ENCODE measurements at regions not wholly inside any gene's neighbourhood (a gene's known extent, or its start where the extent isn't known, plus 50 kb on each side); places are given as distances from the start of the nearest gene placed in this dataset.

DNA sequence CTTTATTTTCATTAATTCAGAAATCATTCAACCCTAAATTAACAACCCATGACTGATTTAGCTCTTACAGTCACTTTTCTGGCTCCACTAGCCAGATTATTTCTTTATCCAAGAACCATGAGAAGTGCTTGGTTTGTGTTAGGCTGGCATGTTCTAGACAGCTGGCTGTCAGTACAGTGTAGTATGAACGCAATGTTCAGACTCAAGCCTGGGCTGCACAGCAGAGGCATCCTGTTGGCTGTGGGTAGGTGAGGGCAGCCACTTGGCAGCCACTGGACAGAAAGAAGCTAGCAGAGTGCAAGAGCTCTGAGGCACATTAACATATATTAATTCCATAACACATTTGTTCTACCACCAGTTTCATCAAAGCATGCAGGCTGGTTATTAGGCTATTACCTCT lies 522.9 kb upstream of the FSHR start:
- DNase-seq = no peak
- Histone ChIP-seq H3K36me3 (no peaks in the 10 kb centered on the region), H3K27ac (no peak overlapping the region), H3K27me3 (no peaks in the 10 kb centered on the region), H3K4me1 (no peaks in the 10 kb centered on the region), H3K4me3 (replicated peaks in 1 of 3) (no peak overlapping the region), H3K9me3 (no peaks in the 10 kb centered on the region)
- intact Hi-C loops (cut with DNase I) = no loop called here
- WGBS, 2 donors = 74 to 82% methylated on average over 1 of the region's 1 CpG
- TF ChIP-seq POLR2A (IDR thresholded peaks at IDR 0.05) = no peak
- TF ChIP-seq, protein P1, sequence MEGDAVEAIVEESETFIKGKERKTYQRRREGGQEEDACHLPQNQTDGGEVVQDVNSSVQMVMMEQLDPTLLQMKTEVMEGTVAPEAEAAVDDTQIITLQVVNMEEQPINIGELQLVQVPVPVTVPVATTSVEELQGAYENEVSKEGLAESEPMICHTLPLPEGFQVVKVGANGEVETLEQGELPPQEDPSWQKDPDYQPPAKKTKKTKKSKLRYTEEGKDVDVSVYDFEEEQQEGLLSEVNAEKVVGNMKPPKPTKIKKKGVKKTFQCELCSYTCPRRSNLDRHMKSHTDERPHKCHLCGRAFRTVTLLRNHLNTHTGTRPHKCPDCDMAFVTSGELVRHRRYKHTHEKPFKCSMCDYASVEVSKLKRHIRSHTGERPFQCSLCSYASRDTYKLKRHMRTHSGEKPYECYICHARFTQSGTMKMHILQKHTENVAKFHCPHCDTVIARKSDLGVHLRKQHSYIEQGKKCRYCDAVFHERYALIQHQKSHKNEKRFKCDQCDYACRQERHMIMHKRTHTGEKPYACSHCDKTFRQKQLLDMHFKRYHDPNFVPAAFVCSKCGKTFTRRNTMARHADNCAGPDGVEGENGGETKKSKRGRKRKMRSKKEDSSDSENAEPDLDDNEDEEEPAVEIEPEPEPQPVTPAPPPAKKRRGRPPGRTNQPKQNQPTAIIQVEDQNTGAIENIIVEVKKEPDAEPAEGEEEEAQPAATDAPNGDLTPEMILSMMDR (IDR thresholded peaks at IDR 0.05) = no peak

DNA sequence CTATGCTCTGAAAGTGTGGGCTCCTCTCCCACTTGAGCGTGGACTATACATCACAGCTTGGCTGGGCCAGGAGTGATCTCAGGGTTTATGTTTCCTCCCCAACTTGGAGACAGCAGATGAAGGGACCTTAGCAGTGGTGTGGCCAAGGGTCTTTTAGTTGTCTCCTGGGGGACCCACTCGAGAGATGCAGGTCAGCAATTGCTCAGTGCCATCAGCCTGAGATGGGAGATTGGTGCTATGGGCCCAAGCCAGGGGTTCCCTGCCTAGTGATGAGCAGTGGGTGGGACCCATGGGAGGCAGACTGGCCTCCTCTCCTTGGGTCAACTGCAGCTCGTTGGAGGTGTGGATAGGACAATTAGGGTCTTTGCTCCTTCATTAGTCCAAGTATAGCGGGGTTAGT lies 510.5 kb upstream of the FSHR start:
- TF ChIP-seq, protein P1 (IDR thresholded peaks at IDR 0.05) = no peak
- TF ChIP-seq POLR2A (IDR thresholded peaks at IDR 0.05) = no peak

DNA sequence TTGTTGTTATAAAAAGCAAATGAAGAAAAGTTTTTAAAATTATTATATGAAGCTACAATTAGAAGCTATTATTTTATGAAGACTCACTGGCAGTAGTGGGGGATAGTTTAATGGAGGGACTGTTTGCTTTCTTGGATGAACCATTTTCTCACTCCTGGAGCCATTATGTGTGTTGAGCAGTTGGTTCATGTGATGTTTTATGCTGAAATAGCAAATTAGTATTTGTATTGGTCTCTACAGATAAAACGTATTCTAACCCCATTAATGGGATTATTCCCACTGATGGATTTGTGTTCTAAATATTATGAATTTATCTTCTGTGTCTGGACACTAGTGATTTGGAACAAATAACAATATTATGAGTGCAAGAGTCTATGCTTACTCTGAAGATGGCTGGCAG lies 507.5 kb upstream of the FSHR start:
- TF ChIP-seq, protein P1 (IDR thresholded peaks at IDR 0.05) = no peak
- no peak for TF ChIP-seq POLR2A (IDR thresholded peaks at IDR 0.05)
- H3K27me3 ChIP-seq = no peaks in the 10 kb centered on the region
- H3K36me3 ChIP-seq = no peaks in the 10 kb centered on the region
- 80 to 85% methylated on average over 1 of the region's 1 CpG for WGBS, 2 donors
- no peak overlapping the region for H3K27ac ChIP-seq
- H3K4me3 ChIP-seq (replicated peaks in 1 of 3) = no peak overlapping the region
- no peaks in the 10 kb centered on the region for H3K9me3 ChIP-seq
- no peaks in the 10 kb centered on the region for H3K4me1 ChIP-seq
- intact Hi-C loops (cut with DNase I) = no loop called here
- no peak for DNase-seq

More for the DNA sequence above, 510.5 kb upstream of the FSHR start:
- DNase-seq = no peak
- Histone ChIP-seq H3K27me3 (no peaks in the 10 kb centered on the region), H3K36me3 (no peaks in the 10 kb centered on the region), H3K4me1 (no peaks in the 10 kb centered on the region), H3K4me3 (replicated peaks in 1 of 3) (no peak overlapping the region), H3K27ac (no peak overlapping the region), H3K9me3 (no peaks in the 10 kb centered on the region)
- WGBS, 2 donors = 88 to 97% methylated on average over 2 to 4 of the region's 4 CpGs
- intact Hi-C loops (cut with DNase I) = no loop called here

DNA sequence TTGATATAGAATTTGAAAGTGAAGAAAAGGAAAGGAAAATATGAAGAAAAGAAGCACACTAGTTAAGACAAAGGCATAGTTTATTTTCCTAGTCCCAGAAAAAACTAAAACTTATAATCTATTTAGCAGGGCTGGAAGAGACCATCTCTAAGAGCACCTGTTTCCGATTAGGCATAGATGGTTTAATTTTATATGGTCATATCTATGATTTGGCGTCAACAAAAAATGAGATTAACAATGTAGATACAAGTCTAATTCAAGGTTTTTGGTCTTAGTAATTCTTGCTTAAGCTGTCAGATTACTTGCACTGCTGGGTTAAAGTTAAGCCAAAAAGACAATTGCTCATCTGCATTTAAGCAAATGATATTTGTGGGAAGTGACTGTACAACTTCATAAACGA lies 502.5 kb upstream of the FSHR start:
- Histone ChIP-seq H3K27ac (no peak overlapping the region), H3K4me3 (replicated peaks in 1 of 3) (no peak overlapping the region), H3K36me3 (no peaks in the 10 kb centered on the region), H3K4me1 (no peaks in the 10 kb centered on the region), H3K27me3 (no peaks in the 10 kb centered on the region), H3K9me3 (no peaks in the 10 kb centered on the region)
- intact Hi-C loops (cut with DNase I) = no loop called here
- 84 to 89% methylated on average over 3 of the region's 3 CpGs for WGBS, 2 donors
- DNase-seq = no peak
- TF ChIP-seq, protein P1 (IDR thresholded peaks at IDR 0.05) = no peak
- TF ChIP-seq POLR2A (IDR thresholded peaks at IDR 0.05) = no peak

DNA sequence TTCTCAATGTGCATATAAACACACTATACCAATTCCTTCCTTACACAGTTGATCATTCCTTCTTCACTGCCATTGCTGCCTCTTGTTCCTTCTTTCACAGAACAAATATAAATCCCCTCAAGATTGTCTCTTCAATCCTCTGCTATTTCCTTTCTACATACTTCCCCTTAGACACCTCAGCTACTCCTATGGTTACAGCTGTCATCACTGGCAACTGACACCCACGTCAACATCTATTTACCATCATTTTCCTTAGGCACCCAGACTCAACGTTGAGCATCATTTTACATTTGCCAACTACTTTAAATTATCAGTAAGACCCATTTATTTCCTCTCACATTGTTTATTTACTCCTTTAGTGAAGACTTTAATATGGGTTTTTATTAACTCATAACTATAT lies 488.8 kb upstream of the FSHR start:
- intact Hi-C loops (cut with DNase I) = no loop called here
- Histone ChIP-seq H3K27ac (no peak overlapping the region), H3K27me3 (no peaks in the 10 kb centered on the region), H3K4me3 (replicated peaks in 1 of 3) (no peak overlapping the region), H3K36me3 (no peaks in the 10 kb centered on the region), H3K9me3 (no peaks in the 10 kb centered on the region), H3K4me1 (no peaks in the 10 kb centered on the region)
- 71 to 77% methylated on average over 2 of the region's 2 CpGs for WGBS, 2 donors
- TF ChIP-seq, protein P1 (IDR thresholded peaks at IDR 0.05) = no peak
- TF ChIP-seq POLR2A (IDR thresholded peaks at IDR 0.05) = no peak
- no peak for DNase-seq

Data from thyroid gland (tissue), 4 donors.